GM18507 (cell line): ENCODE measurements at regions not wholly inside any gene's neighbourhood (a gene's known extent, or its start where the extent isn't known, plus 50 kb on each side); places are given as distances from the start of the nearest gene placed in this dataset.

Experiments
- DNase-seq: peaks from one replicate; pipeline ENCODE4 v3.0.0; 2011; ENCODE audit warnings: low read depth; ENCODE audit not compliant: insufficient read length; ENCODE audit errors: extremely low spot score
- FAIRE-seq: peaks from 2 replicates; lab custom pipeline; 2011; peaks lifted over from hg19 to GRCh38; lab: Jason Lieb, UNC

DNA sequence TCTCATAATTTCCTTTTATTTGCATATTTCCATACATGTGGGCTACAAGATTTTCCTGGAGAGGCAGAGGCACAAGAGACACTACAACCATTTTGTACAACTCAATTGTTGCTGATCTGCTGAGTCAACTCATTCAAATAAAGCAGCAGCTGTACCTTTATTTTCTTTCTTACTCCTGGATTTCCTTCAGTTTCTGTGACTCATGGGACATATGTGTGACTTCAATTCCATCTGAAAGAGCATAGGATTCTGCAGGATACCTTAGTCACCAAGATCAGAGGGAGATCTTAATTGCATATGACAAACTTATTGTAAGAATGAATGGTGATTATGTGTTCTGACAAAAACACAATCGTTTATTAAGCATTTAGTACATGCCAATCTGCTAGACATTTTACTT, 2219.4 kb downstream of the NCAM2 start:
- no peak for FAIRE-seq
- DNase-seq = no peak

GRCh38 chr21:23215261-23215660, 2217.1 kb downstream of the NCAM2 start:
- no peak for DNase-seq
- FAIRE-seq = no peak
